GM21447 (cell line): ENCODE measurements at regions not wholly inside any gene's neighbourhood (a gene's known extent, or its start where the extent isn't known, plus 50 kb on each side); places are given as distances from the start of the nearest gene placed in this dataset.
"Not testable (repeated sequence)": the region's sequence is repeated elsewhere in the genome, so short reads cannot be mapped to it uniquely, and the experiment has no call there.

Experiments used
- ATAC-seq: cut with Tn5 transposase; IDR thresholded peaks from one replicate; pipeline ENCODE4 v1.9.1; 2021; ENCODE audit not compliant: unreplicated experiment

GRCh38 chrX:45524296-45524695 lies 323.6 kb upstream of the DIPK2B start:
- no peak for ATAC-seq

DNA sequence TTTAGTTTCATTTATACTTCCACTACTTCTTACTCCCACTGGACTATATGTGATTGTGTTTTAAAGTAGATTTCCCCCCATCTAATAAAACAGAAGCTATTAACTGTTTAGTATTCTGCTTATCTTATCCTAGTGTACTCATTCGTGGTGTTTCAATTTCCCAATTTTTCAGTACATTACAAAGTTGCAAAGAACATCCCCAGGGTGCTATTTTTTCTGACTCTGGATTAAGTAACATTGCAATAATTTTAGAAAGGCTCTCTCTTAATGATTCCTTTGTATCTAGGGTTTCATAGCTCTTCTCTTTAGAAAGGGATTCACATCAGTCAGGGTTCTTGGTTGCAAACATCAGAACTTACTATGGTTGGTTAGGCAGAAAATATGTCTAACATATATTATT lies 317.9 kb upstream of the DIPK2B start:
- no peak for ATAC-seq

DNA sequence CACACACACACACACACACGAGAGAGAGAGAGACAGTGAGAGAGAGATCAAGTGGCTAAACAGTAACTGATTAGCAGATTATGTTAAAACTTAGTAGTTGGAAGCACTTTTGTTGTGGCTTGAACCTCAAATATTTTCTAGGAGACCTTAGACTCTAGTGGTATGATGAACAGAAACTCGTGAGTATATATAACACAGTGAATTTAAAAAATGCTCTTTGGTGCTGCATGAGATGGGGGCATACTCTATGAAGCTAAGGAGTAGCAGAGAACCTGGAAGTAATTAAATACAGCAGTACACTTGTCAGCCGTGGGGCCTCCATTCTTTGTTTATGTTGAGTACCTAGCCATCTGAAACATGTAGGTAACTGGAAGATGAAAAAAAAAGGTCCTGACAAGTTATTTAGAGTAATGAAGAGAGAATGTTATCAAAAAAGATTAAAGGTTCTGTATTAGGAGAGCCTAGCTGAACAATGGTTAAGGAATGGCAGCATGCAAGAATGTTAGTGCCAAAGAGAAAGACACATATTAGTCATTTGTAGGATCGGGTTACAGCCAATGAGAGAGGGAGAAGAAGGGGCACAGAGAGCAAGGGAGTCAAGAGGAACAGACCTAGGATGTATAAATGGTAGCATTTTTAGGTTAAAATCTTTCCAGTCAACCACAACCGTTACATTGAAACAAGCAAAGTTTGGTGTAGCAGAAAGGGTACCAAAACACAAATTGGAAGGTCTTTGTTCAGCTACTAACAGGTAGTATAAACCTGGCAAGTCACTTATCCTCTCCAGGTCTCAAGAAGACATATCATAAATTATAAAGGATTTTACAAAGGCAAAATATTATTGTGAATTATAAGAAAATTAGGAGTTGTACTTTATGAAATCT lies 316.7 kb upstream of the DIPK2B start:
- no peak for ATAC-seq

DNA sequence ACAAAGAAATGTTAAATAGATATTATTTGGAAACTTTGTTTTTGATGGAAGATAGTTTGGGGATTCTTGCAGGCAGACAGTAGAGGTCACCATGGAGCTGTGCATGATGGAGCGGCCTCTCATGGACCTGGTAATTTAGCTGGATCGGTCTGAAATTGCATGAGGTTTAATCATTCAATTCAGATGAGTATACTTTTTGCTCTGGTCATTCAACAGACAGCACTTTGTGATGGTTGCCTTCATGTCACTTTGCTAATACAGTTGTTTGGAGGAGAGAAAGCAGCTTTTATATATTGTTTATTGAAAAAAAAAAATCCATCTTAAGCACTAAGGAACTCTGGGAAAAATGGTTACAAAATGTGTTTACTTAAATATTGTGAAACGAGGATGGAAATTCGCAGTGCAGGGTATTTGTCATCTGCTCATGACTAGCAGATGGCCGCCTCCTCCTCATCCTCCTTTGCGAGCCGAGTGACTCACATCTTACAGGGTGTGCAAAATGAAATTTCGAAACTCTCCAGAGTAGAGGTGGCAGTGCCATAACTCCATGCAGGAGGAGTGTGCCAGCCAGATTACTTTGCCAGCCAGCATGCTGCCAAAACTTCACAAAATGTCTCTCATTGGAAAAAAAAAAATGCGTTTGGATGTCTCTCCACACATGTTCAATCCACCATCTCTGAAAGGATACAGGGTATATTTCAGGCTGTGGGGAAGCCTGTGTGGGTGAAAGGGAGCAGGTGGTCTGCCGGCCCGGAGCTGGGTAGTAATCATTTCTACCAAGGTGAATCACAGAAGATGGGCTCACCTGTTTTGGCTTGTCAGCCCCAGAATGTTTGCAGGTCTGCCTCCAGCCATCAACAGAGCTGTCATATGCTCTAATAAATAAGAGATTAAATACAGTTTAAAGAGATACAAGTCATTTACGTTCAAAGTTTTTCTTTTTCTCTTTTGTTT lies 314.9 kb upstream of the DIPK2B start:
- no peak for ATAC-seq

DNA sequence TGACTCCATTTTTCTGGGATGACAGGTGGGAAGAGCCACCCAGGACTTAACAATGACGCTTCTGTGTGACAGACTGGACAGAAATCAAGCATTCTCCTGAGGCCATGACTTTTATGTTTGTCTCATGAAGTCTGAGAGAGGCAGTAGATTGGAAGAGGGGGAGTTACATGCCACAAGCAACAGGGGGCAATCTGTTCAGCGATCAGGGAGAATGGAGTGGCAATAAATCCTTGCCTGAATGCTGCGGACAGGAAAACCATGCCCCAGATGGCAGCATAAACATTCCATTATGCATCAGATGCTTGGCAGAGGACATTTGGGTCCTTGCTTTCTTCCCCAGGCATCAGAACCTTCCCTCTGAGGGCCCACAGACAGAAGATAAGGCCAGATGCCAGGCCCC lies 312.4 kb upstream of the DIPK2B start:
- no peak for ATAC-seq

DNA sequence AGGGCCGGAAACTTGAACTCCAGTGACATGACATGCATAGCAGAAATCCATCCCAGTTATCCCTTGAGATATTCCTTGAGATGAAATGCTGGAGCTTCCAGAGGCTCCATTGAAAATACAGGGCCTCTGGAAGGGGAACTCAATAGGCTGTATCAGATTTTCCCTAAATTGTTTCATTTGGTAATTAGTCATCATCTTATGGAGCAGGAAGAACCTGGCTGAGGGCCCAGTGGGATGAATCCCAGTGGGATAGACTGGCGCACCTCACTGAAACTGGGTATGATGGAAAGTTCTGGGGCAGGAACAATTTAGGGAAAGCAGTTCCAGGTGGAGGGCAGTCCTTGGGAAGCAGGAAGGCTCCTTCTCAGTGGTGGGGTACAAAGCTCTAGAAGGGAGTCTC lies 307.8 kb upstream of the DIPK2B start:
- no peak for ATAC-seq

DNA sequence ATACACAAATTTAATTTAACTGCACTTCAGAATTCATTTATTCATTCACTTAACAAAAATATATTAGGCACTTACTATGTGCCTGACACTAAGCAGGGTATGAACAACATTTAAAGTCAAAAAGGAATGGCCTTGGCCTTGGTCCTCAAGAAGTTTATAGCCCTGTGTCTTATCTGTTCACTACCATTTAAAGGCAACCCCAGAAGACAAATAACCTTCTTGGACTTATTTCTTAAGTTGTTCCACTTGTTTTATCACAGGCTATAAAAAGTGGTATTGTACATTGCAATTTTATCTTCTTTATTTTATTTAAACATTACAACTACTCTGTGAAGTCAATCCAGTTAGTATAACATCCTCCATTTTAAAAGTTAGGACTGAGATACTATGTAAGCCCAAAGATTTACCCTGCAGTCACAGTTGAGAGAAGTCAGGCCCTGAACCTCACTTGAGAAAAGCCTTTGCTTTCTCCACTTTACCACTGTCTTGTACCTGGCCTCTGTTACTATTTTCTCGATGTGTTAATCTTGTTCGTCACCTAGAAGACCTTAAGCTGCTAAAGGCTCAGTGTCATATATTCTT lies 305.6 kb upstream of the DIPK2B start:
- ATAC-seq, result no peak

DNA sequence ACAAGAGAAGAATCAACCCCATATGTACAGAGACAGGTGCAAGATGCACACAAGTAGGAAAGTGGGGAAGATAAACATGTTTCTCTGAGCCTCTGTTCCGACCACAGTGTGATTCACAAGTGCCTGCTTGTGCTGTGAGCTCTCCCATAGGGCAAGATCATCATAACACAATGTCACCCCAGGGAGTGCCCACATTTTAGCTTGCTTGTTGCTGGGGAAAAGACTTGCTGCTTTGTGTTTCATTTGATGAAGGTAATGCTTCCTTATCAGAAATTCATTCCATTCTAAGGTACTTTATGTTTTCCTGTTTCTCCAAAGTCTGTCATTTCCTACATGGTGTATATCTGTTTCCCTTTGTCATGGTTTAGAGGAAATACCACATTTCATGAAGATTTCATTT lies 304.5 kb upstream of the DIPK2B start:
- ATAC-seq, result no peak

DNA sequence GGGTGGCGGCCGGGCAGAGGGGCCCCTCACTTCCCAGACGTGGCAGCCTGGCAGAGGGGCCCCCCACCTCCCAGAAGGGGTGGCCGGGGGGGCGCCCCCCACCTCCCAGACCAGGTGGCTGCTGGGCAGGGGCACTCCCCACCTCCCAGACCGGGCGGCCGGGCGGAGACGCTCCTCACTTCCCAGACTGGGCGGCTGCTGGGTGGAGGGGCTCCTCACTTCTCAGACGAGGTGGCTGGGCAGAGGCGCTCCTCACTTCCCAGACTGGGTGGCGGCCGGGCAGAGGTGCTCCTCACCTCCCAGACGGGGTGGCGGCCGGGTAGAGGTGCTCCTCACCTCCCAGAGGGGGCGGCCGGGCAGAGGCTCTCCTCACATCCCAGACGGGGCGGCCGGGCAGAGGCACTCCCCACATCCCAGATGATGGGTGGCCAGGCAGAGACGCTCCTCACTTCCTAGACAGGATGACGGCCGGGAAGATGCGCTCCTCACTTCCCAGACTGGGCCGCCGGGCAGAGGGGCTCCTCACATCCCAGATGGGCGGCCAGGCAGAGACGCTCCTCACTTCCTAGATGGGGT lies 303.2 kb upstream of the DIPK2B start:
- not testable (repeated sequence) for ATAC-seq

DNA sequence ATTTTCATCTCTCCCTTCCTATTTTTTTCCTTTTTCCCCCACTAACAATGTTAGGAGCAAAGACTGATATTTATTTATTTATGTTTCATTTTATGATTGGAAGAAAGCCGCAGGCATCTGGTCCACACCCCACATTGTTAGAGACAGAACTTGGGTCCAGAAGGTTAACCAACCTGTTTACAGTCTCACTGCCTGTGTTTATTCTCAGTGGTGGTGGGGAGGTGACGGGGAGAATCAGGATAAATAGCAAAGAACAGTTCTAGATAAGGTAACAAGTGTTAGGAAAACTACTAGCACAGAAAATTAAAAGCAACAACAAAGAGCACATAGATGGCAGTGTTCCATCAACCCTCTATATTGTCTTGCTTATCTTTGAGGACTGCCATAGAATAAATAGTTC lies 301.7 kb upstream of the DIPK2B start:
- no peak for ATAC-seq

GRCh38 chrX:45497290-45497689 lies 296.6 kb upstream of the DIPK2B start:
- ATAC-seq, result no peak

- ATAC-seq, result no peak
Observed at GRCh38 chrX:45485719-45486118, 285.0 kb upstream of the DIPK2B start.

DNA sequence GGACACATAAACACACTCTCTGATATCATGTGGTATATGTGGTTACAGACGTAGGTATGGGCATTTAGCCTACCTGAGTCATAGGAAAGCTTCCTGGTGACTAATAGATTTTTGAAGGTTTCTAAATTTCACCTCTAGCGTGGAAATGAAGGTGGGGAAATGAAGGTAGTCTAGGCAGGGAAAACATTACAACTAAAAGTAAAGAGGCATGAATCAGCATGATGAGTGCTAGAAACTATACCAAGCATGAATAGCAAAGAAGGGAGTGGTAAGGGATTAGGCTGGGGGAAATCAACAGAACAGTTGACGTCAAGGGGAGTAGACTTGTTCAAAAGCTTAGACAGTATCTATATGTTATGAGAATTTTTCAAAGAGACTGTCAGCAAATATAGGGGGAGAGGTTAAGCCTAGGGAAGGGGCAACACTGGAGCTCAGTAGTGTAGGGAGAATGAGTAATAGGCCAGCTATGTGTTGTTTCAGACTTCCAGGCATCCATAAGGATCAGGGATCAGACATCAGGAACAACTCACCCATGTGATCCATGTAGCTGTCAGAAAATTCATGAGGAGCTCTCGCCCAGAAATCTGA lies 279.3 kb upstream of the DIPK2B start:
- ATAC-seq, result no peak

- ATAC-seq, result no peak
Observed at GRCh38 chrX:45479196-45479834, 278.6 kb upstream of the DIPK2B start.

- ATAC-seq, result no peak
Observed at GRCh38 chrX:45472968-45473367, 272.3 kb upstream of the DIPK2B start.

- not testable (repeated sequence) for ATAC-seq
Observed at GRCh38 chrX:45467537-45467936, 266.9 kb upstream of the DIPK2B start.

- not testable (repeated sequence) for ATAC-seq
Observed at GRCh38 chrX:45455732-45456131, 255.1 kb upstream of the DIPK2B start.

GRCh38 chrX:45454290-45454689 lies 253.6 kb upstream of the DIPK2B start:
- no peak for ATAC-seq

DNA sequence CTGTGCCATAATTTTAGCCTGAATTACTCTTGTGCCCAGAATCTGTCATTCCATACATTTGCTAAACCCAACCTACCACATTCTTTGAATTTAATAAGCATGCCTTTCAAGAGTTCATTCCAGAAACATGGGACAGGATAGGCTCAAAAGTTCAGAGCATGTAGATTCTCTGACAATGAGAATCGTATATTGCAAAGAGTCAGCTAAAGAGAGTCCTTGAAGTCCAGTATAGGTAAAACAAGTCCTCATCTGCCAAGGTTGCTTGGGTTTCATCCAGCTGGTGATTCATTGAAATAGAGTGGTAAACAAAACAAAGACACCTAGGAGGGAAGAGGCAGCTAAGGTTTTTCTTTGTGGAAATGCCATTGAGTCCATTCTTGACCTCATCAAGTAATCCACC lies 249.3 kb upstream of the DIPK2B start:
- no peak for ATAC-seq

GRCh38 chrX:45447995-45448394 lies 247.3 kb upstream of the DIPK2B start:
- ATAC-seq, result no peak
